ENCODE measurements at regions not wholly inside any gene's neighbourhood (a gene's known extent, or its start where the extent isn't known, plus 50 kb on each side); places are given as distances from the start of the nearest gene placed in this dataset.
"Not testable (repeated sequence)": the region's sequence is repeated elsewhere in the genome, so short reads cannot be mapped to it uniquely, and the experiment has no call there.

- no peaks in the 10 kb centered on the region for H3K27me3 ChIP-seq (ENCODE audit: insufficient read depth, low read length)
- no peak overlapping the region for H3K27ac ChIP-seq (ENCODE audit: low read depth, low read length)
- no peak overlapping the region for H3K4me3 ChIP-seq (ENCODE audit: low read length)
- no peak overlapping the region for H3K9ac ChIP-seq (ENCODE audit: low read depth, low read length)
- 94% methylated on average over 4 of the region's 4 CpGs for WGBS
- H3K36me3 ChIP-seq (ENCODE audit: insufficient read depth, low read length): no peaks in the 10 kb centered on the region
- H3K4me1 ChIP-seq (ENCODE audit: insufficient read depth, low read length): no peaks in the 10 kb centered on the region
- no peaks in the 10 kb centered on the region for H3K9me3 ChIP-seq (ENCODE audit: insufficient read depth, low read depth, low read length)
These were observed 473.8 kb downstream of the KLF5 start for GRCh38 chr13:73532582-73532981.

GRCh38 chr13:73531014-73531413, 472.2 kb downstream of the KLF5 start:
- WGBS: 97% methylated on average over 9 of the region's 9 CpGs
- Histone ChIP-seq H3K27me3 (ENCODE audit: insufficient read depth, low read length) (no peaks in the 10 kb centered on the region), H3K9me3 (ENCODE audit: insufficient read depth, low read depth, low read length) (no peaks in the 10 kb centered on the region), H3K36me3 (ENCODE audit: insufficient read depth, low read length) (no peaks in the 10 kb centered on the region), H3K9ac (ENCODE audit: low read depth, low read length) (no peak overlapping the region), H3K27ac (ENCODE audit: low read depth, low read length) (no peak overlapping the region), H3K4me1 (ENCODE audit: insufficient read depth, low read length) (no peaks in the 10 kb centered on the region), H3K4me3 (ENCODE audit: low read length) (no peak overlapping the region)

DNA sequence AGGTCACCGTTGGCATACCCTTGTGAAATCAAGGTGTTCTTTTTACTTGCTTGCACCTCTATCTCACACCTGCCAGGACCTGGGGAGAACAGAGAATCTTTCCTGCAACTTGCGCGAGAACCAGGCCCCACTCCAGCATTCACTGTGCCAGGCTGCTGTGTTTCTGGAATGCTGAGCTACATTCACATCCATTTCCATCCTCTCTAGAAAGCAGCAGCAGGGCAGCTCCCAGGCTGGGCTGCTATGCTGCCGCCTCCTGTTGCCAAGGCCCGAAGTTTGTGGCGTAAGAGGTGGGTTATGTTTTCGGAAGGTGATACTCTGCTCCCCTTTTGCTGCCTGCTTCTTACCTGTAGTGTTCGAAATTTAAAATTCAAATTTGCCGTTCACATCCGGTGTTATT, 464.1 kb downstream of the KLF5 start:
- H3K9me3 ChIP-seq (ENCODE audit: insufficient read depth, low read depth, low read length): no peaks in the 10 kb centered on the region
- 93% methylated on average over 10 of the region's 10 CpGs for WGBS
- H3K27ac ChIP-seq (ENCODE audit: low read depth, low read length): no peak overlapping the region
- no peaks in the 10 kb centered on the region for H3K27me3 ChIP-seq (ENCODE audit: insufficient read depth, low read length)
- H3K4me1 ChIP-seq (ENCODE audit: insufficient read depth, low read length): no peaks in the 10 kb centered on the region; the same call in 1 of the 2 replicates
- H3K9ac ChIP-seq (ENCODE audit: low read depth, low read length): no peak overlapping the region
- H3K4me3 ChIP-seq (ENCODE audit: low read length): no peak overlapping the region
- H3K36me3 ChIP-seq (ENCODE audit: insufficient read depth, low read length): no peaks in the 10 kb centered on the region

- Histone ChIP-seq H3K27ac (ENCODE audit: low read depth, low read length) (no peak overlapping the region), H3K9me3 (ENCODE audit: insufficient read depth, low read depth, low read length) (no peaks in the 10 kb centered on the region), H3K36me3 (ENCODE audit: insufficient read depth, low read length) (no peaks in the 10 kb centered on the region), H3K4me3 (ENCODE audit: low read length) (no peak overlapping the region), H3K4me1 (ENCODE audit: insufficient read depth, low read length) (peaks cover 1% of the 10 kb centered on the region; the same call in 1 of the 2 replicates), H3K9ac (ENCODE audit: low read depth, low read length) (no peak overlapping the region), H3K27me3 (ENCODE audit: insufficient read depth, low read length) (no peaks in the 10 kb centered on the region)
- WGBS: 90% methylated on average over 3 of the region's 4 CpGs
These were observed 463.2 kb downstream of the KLF5 start for GRCh38 chr13:73521985-73522524.

GRCh38 chr13:73521290-73521624, 462.5 kb downstream of the KLF5 start:
- no peak overlapping the region for H3K9ac ChIP-seq (ENCODE audit: low read depth, low read length)
- peaks cover 9% of the 10 kb centered on the region for H3K4me1 ChIP-seq (ENCODE audit: insufficient read depth, low read length)
- H3K4me3 ChIP-seq (ENCODE audit: low read length): no peak overlapping the region
- WGBS: 86% methylated on average over 2 of the region's 2 CpGs
- H3K27me3 ChIP-seq (ENCODE audit: insufficient read depth, low read length): no peaks in the 10 kb centered on the region
- no peaks in the 10 kb centered on the region for H3K9me3 ChIP-seq (ENCODE audit: insufficient read depth, low read depth, low read length)
- no peaks in the 10 kb centered on the region for H3K36me3 ChIP-seq (ENCODE audit: insufficient read depth, low read length)
- no peak overlapping the region for H3K27ac ChIP-seq (ENCODE audit: low read depth, low read length)

GRCh38 chr13:73520566-73521289, 461.9 kb downstream of the KLF5 start:
- Histone ChIP-seq H3K9me3 (ENCODE audit: insufficient read depth, low read depth, low read length) (no peaks in the 10 kb centered on the region), H3K9ac (ENCODE audit: low read depth, low read length) (no peak overlapping the region), H3K4me1 (ENCODE audit: insufficient read depth, low read length) (peaks cover 12% of the 10 kb centered on the region), H3K27ac (ENCODE audit: low read depth, low read length) (no peak overlapping the region), H3K4me3 (ENCODE audit: low read length) (no peak overlapping the region), H3K36me3 (ENCODE audit: insufficient read depth, low read length) (no peaks in the 10 kb centered on the region), H3K27me3 (ENCODE audit: insufficient read depth, low read length) (no peaks in the 10 kb centered on the region)
- WGBS: 80% methylated on average over 6 of the region's 8 CpGs

GRCh38 chr13:73520135-73520534, 461.3 kb downstream of the KLF5 start:
- 97% methylated on average over 2 of the region's 2 CpGs for WGBS

GRCh38 chr13:73519396-73520116, 460.8 kb downstream of the KLF5 start:
- Histone ChIP-seq H3K27me3 (ENCODE audit: insufficient read depth, low read length) (no peaks in the 10 kb centered on the region), H3K9me3 (ENCODE audit: insufficient read depth, low read depth, low read length) (no peaks in the 10 kb centered on the region), H3K4me1 (ENCODE audit: insufficient read depth, low read length) (peaks cover 12% of the 10 kb centered on the region), H3K27ac (ENCODE audit: low read depth, low read length) (no peak overlapping the region), H3K36me3 (ENCODE audit: insufficient read depth, low read length) (no peaks in the 10 kb centered on the region), H3K4me3 (ENCODE audit: low read length) (no peak overlapping the region), H3K9ac (ENCODE audit: low read depth, low read length) (no peak overlapping the region)
- 79% methylated on average over 6 of the region's 6 CpGs for WGBS

More at GRCh38 chr13:73520135-73520534, 461.3 kb downstream of the KLF5 start:
- not testable (repeated sequence) for H3K36me3 ChIP-seq (ENCODE audit: insufficient read depth, low read length); H3K9ac ChIP-seq (ENCODE audit: low read depth, low read length); H3K27ac ChIP-seq (ENCODE audit: low read depth, low read length); H3K4me3 ChIP-seq (ENCODE audit: low read length); H3K9me3 ChIP-seq (ENCODE audit: insufficient read depth, low read depth, low read length); H3K27me3 ChIP-seq (ENCODE audit: insufficient read depth, low read length)
- H3K4me1 ChIP-seq (ENCODE audit: insufficient read depth, low read length): peaks cover 12% of the 10 kb centered on the region

DNA sequence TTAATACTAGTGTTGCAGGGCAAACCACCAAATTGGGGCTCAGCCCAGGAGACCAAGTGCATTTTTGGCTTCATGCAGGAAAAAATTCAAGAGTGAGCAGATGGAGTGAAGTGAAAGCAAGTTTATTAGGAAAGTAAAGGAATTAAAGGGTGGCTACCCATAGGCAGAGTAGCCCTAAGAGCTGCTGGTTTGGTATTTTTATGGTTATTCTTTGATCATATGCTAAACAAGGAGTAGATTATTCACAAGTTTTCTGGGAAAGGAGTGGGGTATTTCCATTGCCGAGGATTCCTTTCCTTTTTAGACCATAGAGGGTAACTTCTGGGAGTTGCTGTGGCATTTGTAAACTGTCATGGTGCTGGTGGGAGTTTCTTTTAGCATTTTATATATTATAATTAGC, 459.0 kb downstream of the KLF5 start:
- Histone ChIP-seq H3K4me1 (ENCODE audit: insufficient read depth, low read length) (peaks cover 12% of the 10 kb centered on the region), H3K9me3 (ENCODE audit: insufficient read depth, low read depth, low read length) (no peaks in the 10 kb centered on the region), H3K4me3 (ENCODE audit: low read length) (no peak overlapping the region), H3K36me3 (ENCODE audit: insufficient read depth, low read length) (no peaks in the 10 kb centered on the region), H3K27me3 (ENCODE audit: insufficient read depth, low read length) (no peaks in the 10 kb centered on the region), H3K27ac (ENCODE audit: low read depth, low read length) (no peak overlapping the region), H3K9ac (ENCODE audit: low read depth, low read length) (no peak overlapping the region)
- 82% methylated on average over 1 of the region's 1 CpG for WGBS

DNA sequence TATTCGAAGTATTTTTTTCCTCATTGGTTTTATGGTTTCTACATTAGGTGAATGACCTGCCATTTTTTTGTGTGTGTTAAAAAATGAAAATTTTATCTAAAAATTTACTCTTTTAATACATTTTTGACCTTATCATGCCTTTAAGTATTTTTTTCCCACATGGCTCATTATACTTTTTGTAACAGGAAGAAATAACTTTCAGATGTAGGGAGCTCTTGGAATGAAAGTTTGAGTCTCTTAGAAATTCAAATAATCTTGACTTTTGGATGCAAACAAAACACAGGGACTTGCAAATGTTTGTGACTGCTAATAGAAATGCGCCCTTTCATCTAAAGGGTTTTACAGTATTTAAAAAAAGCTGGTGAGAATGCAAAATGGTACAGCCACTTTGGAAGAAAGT, 457.9 kb downstream of the KLF5 start:
- H3K9ac ChIP-seq (ENCODE audit: low read depth, low read length): no peak overlapping the region
- H3K27me3 ChIP-seq (ENCODE audit: insufficient read depth, low read length): no peaks in the 10 kb centered on the region
- H3K4me1 ChIP-seq (ENCODE audit: insufficient read depth, low read length): peaks cover 12% of the 10 kb centered on the region
- WGBS: 85% methylated on average over 1 of the region's 2 CpGs
- H3K4me3 ChIP-seq (ENCODE audit: low read length): no peak overlapping the region
- no peak overlapping the region; the same call in 1 of the 2 replicates for H3K27ac ChIP-seq (ENCODE audit: low read depth, low read length)
- H3K36me3 ChIP-seq (ENCODE audit: insufficient read depth, low read length): no peaks in the 10 kb centered on the region
- H3K9me3 ChIP-seq (ENCODE audit: insufficient read depth, low read depth, low read length): no peaks in the 10 kb centered on the region

DNA sequence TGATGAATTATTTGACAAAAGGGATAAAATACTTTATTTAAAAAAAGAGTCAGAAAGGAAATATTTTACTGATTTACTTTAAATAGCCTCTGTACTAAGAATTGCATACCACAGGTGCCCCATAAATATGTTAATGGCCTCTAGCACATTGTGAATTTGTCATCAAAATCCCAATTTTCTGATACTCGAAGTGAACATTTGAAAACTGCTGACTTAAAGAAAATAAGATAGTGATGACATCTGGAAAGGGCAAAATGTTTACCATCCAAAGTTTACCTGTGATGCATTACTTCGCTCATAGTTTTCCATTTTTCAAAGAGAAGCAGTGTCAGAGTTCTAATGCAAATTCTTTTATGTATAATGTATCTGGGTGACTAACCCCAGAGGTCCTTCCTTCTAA, 455.4 kb downstream of the KLF5 start:
- H3K27ac ChIP-seq (ENCODE audit: low read depth, low read length): no peak overlapping the region
- H3K4me1 ChIP-seq (ENCODE audit: insufficient read depth, low read length): peaks cover 12% of the 10 kb centered on the region
- 100% methylated on average over 2 of the region's 2 CpGs for WGBS
- H3K9me3 ChIP-seq (ENCODE audit: insufficient read depth, low read depth, low read length): no peaks in the 10 kb centered on the region
- no peaks in the 10 kb centered on the region for H3K27me3 ChIP-seq (ENCODE audit: insufficient read depth, low read length)
- H3K9ac ChIP-seq (ENCODE audit: low read depth, low read length): no peak overlapping the region
- H3K4me3 ChIP-seq (ENCODE audit: low read length): no peak overlapping the region
- H3K36me3 ChIP-seq (ENCODE audit: insufficient read depth, low read length): no peaks in the 10 kb centered on the region

All from HUES64 (cell line).